Fibroblast of lung (primary cell): ENCODE measurements at regions not wholly inside any gene's neighbourhood (a gene's known extent, or its start where the extent isn't known, plus 50 kb on each side); places are given as distances from the start of the nearest gene placed in this dataset.

Experiments
- EZH2 ChIP-seq: IDR thresholded peaks from 2 replicates; pipeline ENCODE4 v1.5.1; 2012; ENCODE audit warnings: low read length, control low read depth, mild to moderate bottlenecking; ENCODE audit errors: missing control alignments
- TF ChIP-seq, protein P1 (sequence below), 2 donors: IDR thresholded peaks in 1 of 2; conservative IDR thresholded peaks in 1 of 2; 1 replicate in 1 of 2; 2 replicates in 1 of 2; pipeline ENCODE4 v1.5.1; 2011 to 2012; ENCODE audit warnings: low read length in 2 of 2, control low read depth in 1 of 2, inconsistent platforms in 1 of 2, low read depth in 1 of 2, mild to moderate bottlenecking in 1 of 2

DNA sequence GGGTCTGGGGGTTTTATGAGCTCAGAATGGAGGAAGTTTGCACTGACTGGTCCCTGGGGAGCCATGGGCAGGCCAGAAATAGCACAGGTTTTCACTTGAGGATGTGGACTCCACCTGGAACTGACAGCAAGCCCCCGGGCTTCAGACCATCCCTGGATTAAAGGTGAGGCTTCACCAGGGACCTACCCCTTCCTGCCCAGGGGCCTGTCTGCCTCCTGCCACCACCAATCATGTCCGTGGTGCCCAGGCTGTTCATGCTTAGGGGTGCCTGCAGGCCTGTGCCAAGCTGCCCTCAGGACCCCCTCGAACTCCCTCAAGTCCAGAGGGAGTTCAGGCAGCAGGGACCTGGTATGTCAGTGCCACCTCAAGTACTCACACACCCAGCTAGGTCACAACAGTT, 577.2 kb upstream of the EDIL3 start:
- TF ChIP-seq, protein P1, sequence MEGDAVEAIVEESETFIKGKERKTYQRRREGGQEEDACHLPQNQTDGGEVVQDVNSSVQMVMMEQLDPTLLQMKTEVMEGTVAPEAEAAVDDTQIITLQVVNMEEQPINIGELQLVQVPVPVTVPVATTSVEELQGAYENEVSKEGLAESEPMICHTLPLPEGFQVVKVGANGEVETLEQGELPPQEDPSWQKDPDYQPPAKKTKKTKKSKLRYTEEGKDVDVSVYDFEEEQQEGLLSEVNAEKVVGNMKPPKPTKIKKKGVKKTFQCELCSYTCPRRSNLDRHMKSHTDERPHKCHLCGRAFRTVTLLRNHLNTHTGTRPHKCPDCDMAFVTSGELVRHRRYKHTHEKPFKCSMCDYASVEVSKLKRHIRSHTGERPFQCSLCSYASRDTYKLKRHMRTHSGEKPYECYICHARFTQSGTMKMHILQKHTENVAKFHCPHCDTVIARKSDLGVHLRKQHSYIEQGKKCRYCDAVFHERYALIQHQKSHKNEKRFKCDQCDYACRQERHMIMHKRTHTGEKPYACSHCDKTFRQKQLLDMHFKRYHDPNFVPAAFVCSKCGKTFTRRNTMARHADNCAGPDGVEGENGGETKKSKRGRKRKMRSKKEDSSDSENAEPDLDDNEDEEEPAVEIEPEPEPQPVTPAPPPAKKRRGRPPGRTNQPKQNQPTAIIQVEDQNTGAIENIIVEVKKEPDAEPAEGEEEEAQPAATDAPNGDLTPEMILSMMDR (conservative IDR thresholded peaks at IDR 0.05 in 1 of 2, IDR thresholded peaks at IDR 0.05 in 1 of 2; ENCODE audit: low read depth in 1 of 2, low read length in 2 of 2): no peak
- TF ChIP-seq EZH2: no peak
